Neural cell (in vitro differentiated cells): ENCODE measurements at regions not wholly inside any gene's neighbourhood (a gene's known extent, or its start where the extent isn't known, plus 50 kb on each side); places are given as distances from the start of the nearest gene placed in this dataset.

Experiments
- POLR2AphosphoS5 ChIP-seq: IDR thresholded peaks from 2 replicates; pipeline ENCODE4 v1.6.1; 2012
- TF ChIP-seq, protein P1 (sequence below): fragments of 450-650 bp; IDR thresholded peaks from 2 replicates; pipeline ENCODE4 v1.5.1; 2014; ENCODE audit warnings: antibody characterized with exemption, mild to moderate bottlenecking, moderate library complexity; ENCODE audit not compliant: poor library complexity, severe bottlenecking

DNA sequence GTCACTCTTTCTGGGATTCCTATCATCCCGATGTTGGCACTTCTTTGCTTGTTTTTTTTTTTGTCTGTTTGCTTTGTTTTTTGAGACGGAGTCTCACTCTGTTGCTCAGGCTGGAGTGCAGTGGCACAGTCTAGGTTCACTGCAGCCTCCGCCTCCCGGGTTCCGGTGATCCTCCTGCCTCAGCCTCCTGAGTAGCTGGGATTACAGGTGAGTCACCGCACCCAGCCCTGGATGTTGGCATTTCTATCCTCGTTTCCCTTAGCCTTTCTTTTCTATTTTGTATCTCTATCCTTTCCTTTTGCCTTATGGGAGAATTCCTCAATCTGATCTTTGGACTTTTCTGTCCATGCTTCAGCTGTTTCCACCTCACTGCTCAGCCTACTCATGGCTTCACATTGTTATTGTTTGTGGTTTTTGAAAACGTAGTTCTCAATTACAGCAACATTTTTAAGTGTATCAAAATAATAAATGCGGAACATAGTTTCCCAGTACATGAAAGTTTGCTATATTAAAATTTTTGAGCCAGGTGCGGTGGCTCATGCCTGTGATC is 62.1 kb upstream of the ZNF516 start:
- TF ChIP-seq, protein P1, sequence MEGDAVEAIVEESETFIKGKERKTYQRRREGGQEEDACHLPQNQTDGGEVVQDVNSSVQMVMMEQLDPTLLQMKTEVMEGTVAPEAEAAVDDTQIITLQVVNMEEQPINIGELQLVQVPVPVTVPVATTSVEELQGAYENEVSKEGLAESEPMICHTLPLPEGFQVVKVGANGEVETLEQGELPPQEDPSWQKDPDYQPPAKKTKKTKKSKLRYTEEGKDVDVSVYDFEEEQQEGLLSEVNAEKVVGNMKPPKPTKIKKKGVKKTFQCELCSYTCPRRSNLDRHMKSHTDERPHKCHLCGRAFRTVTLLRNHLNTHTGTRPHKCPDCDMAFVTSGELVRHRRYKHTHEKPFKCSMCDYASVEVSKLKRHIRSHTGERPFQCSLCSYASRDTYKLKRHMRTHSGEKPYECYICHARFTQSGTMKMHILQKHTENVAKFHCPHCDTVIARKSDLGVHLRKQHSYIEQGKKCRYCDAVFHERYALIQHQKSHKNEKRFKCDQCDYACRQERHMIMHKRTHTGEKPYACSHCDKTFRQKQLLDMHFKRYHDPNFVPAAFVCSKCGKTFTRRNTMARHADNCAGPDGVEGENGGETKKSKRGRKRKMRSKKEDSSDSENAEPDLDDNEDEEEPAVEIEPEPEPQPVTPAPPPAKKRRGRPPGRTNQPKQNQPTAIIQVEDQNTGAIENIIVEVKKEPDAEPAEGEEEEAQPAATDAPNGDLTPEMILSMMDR: no peak
- no peak for TF ChIP-seq POLR2AphosphoS5
